GM12891 (cell line): ENCODE measurements at regions not wholly inside any gene's neighbourhood (a gene's known extent, or its start where the extent isn't known, plus 50 kb on each side); places are given as distances from the start of the nearest gene placed in this dataset.

Experiments
- PAX5 ChIP-seq: IDR thresholded peaks from 2 replicates; pipeline ENCODE4 v1.6.1; 2011; ENCODE audit warnings: low read length, moderate library complexity, mild to moderate bottlenecking; ENCODE audit not compliant: insufficient read depth, severe bottlenecking
- POLR2A ChIP-seq: IDR thresholded peaks from 2 replicates; pipeline ENCODE4 v1.6.1; 2011; ENCODE audit warnings: low read depth, low read length, control low read depth
- POLR2AphosphoS5 ChIP-seq: IDR thresholded peaks from 2 replicates; pipeline ENCODE4 v1.6.1; 2011; ENCODE audit warnings: low read depth, low read length, control low read depth
- POU2F2 ChIP-seq: IDR thresholded peaks from 2 replicates; pipeline ENCODE4 v1.6.1; 2011; ENCODE audit warnings: low read depth, mild to moderate bottlenecking, control low read depth, low read length, moderate library complexity
- SPI1 ChIP-seq: IDR thresholded peaks from 2 replicates; pipeline ENCODE4 v1.6.1; 2011; ENCODE audit warnings: low read depth, low read length, control low read depth
- TAF1 ChIP-seq: IDR thresholded peaks from 2 replicates; pipeline ENCODE4 v1.6.1; 2011; ENCODE audit warnings: low read depth, low read length, control low read depth

DNA sequence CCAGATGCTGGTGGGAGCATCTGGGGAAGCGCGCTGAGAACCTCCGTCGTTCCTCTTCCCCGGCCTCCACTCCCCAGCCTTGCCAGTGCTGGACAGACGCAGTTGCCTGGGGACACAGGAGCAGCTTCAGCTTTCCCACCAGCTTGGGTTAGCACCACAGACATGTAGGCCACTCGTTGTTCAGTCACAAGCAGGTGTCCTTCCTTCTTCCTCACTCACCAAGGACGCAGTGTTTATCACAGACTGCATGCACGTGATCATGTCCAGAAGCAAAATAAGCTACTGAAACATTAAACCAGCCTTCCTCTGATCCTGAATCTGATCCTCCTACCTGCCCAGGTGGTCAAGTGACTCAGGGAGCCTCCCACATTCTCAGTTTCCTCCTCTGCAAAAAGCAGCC, 232.9 kb downstream of the SYK start:
- TF ChIP-seq TAF1: no peak
- no peak for TF ChIP-seq POLR2A
- TF ChIP-seq POLR2AphosphoS5: no peak
- no peak for TF ChIP-seq POU2F2
- no peak for TF ChIP-seq PAX5
- no peak for TF ChIP-seq SPI1
